ENCODE measurements at regions not wholly inside any gene's neighbourhood (a gene's known extent, or its start where the extent isn't known, plus 50 kb on each side); places are given as distances from the start of the nearest gene placed in this dataset.
"Not testable (repeated sequence)": the region's sequence is repeated elsewhere in the genome, so short reads cannot be mapped to it uniquely, and the experiment has no call there.

DNA sequence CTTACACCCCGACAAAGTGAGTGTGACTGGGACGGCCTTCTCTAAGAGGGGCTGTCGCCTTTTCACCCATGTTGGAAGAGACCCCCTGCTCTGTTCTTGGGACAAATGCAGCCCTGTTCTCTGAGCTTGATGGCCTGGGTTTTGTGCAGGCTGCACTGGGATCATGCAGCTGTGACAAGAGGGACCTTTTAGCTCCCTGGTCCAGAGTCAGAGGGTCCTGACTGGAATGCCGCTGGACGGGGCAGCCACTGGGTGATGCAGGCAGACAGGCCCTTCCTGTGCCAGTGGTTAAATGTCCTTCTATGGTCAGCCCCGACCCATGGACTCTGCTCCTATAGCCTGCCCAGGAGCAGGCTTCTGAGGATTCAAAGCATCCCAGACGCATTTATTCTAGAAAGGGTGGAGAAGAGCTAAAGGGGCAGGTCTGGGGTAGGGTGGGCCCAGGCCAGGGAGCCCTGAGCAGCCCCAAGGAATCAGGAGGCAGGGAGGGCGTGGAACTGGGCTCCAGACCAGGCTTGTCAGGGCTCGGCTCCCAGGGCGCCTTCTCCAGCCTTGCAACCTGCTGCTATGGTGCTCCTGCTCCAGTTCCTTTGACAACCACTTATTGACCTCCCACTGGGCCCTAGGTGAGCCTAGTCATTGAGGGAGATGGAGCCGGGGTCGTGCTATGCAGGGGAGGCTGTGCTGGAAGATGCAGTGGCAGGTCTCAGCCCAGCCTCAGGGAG is 277.9 kb upstream of the HS6ST1 start:
- no peaks in the 10 kb centered on the region for H3K36me3 Mint-ChIP-seq
- no peaks in the 10 kb centered on the region for H3K9me3 Mint-ChIP-seq
- no peak overlapping the region for H3K4me3 Mint-ChIP-seq
- H3K27me3 Mint-ChIP-seq, result no peaks in the 10 kb centered on the region
- no peak overlapping the region for H3K27ac Mint-ChIP-seq
- H3K4me1 Mint-ChIP-seq, result no peaks in the 10 kb centered on the region

DNA sequence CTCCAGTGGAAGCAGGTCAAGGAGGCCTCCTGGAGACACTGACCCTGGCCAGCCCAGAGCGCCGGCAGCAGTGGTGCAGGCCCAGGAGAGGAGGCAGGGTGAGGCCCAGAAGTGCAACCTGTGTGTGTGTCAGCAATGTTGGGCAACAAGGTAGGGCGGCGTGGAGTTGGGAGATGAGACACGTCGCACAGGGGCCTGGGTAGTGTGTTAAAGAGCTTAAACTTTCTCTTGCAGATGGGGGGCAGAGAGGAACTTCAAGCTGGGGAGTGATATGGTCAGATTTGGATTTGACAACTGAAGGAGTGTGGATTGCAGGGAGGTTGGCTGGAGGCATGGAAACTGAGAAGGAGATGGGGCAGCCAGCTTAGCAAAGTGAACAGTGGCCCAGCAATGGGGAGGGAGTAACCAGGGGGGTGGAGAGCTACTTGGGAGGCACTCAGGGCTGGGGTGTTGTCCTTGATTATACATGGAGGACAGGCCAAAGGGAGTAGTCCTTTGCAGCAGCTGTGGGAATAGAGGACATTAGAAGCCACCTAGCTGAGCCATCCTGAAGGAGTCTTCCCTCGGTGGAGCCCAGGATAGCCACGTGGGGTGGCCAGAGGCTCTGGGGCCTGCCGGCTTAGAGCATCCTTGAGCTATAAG is 278.6 kb upstream of the HS6ST1 start:
- Mint-ChIP-seq H3K36me3 (no peaks in the 10 kb centered on the region), H3K9me3 (no peaks in the 10 kb centered on the region), H3K27ac (no peak overlapping the region), H3K4me3 (no peak overlapping the region), H3K27me3 (no peaks in the 10 kb centered on the region), H3K4me1 (no peaks in the 10 kb centered on the region)

DNA sequence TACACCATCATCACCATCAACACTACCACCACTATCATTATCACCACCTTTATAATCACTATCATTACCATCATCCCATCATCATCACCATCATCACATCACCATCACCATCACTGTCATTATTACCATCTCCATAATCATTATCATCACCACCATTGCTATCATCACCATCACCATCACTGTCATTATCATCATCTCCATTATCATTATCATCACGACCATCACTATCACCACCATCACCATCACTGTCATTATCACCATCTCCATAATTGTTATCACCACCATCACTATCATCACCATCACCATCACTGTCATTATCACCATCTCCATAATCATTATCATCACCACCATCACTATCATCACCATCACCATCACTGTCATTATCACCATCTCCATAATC is 279.6 kb upstream of the HS6ST1 start:
- H3K9me3 Mint-ChIP-seq, H3K36me3 Mint-ChIP-seq, H3K4me3 Mint-ChIP-seq, H3K27ac Mint-ChIP-seq, H3K27me3 Mint-ChIP-seq, H3K4me1 Mint-ChIP-seq: not testable (repeated sequence)

DNA sequence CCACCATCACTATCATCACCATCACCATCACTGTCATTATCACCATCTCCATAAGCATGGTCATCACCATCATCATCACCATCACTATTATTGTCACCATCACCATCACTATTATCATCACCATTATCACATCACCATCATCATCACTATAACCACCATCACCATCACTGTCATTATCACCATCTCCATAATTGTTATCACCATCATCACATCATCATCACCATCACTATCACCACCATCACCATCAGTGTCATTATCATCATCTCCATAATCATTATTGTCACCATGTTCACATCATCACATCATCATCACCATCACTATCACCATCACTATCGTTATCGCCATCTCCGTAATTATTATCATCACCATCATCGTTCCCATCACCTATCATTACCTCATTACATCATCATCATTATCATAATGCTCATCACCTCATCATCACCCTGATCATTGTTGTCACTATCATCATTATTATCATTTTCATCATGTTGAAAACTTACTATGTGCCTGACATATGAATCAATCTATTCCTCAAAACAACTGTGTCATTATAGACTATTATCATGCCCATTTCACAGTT is 280.3 kb upstream of the HS6ST1 start:
- Mint-ChIP-seq H3K27me3 (no peaks in the 10 kb centered on the region), H3K36me3 (no peaks in the 10 kb centered on the region), H3K4me3 (no peak overlapping the region), H3K4me1 (no peaks in the 10 kb centered on the region), H3K27ac (no peak overlapping the region), H3K9me3 (no peaks in the 10 kb centered on the region)

DNA sequence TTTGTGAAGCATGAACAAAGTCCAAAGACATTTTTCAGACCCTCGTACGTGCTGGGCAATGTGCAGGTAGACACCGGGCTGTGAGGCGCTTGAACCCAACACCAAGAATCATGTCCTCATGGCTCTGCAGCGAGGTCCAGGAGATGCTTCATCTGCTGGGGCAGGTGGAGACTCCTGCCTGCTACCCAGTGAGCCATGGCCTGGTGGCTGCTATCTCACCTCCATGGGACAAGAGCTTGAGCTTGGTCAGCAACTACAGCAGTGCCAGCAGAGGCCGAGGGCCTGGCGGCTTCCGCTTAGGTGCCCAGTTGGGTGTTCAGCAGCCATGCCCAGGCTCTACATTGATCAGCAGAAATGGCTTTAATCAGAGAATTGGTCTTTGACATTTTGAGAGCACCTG is 281.0 kb upstream of the HS6ST1 start:
- Mint-ChIP-seq H3K4me3 (no peak overlapping the region), H3K9me3 (no peaks in the 10 kb centered on the region), H3K27me3 (no peaks in the 10 kb centered on the region), H3K27ac (no peak overlapping the region), H3K4me1 (no peaks in the 10 kb centered on the region), H3K36me3 (no peaks in the 10 kb centered on the region)

DNA sequence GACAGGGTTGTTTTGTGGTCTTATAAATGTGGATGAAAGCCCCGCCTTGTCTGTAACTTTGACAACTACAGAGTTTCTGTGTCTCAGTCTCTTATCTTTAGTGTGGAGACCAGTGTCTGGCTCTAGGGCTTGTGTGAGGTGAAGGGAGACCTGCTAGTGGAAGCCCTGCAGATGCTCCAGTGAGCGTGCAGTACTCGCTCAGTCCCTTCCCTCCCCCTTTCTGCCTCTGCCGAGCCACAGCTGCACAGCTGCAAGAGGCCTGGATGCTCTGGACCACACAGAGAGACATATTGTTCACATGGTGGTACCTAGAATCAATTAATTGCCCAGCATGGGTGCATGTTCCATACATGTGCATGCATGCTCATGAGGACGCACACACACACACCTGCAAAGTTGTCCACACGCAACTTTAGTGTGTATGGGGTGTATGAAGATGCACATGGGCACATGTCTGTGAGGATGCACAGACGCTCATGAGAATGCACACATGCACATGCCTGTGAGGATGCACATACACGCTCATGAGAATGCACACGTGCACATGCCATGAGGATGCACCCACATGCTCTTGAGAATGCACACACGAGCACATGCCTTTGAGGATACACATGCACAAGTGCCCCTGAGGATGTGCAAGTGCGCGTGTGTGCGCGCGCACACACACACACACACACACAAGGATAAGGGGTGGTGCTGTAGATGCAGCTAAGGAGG is 282.1 kb upstream of the HS6ST1 start:
- Mint-ChIP-seq H3K36me3 (no peaks in the 10 kb centered on the region), H3K27me3 (no peaks in the 10 kb centered on the region)

DNA sequence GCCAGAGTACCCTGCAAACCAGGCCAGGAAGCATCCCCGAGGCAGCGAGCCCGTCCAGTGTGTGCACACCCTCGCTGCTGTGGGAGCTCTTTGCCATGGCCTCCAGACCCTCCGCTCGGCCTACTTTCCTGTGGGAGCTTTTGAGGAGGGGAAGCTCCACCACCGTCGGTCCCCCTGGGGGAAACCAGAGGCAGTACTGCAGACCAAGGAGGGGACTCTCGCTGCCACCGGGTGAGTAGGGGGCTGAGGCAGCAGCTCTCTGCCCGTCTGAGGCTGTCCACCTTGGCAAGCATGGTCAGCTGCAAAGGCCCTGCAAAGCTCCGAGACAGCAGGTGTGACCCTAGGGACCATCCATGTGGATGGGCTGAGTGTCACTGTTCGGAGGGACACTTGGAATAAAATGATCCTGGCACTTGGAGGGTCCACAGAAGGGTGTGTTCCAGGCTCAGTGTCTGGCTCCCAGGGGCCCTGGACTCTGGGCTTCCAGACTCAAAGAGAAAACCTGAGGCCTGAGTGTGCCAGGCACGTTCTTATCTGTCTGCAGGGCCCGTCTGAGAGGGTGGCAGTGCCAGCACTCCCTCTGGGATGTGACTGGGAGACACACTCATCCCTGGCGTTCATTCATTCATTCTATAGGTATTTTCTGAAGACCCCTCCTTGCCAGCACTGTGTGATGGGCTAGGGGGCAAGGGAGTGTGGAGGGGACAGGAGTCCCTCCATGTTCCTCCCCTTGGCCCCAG is 282.8 kb upstream of the HS6ST1 start:
- no peaks in the 10 kb centered on the region for H3K4me1 Mint-ChIP-seq

More for the DNA sequence above, 282.1 kb upstream of the HS6ST1 start:
- no peak overlapping the region for H3K4me3 Mint-ChIP-seq
- H3K9me3 Mint-ChIP-seq, result no peaks in the 10 kb centered on the region
- H3K4me1 Mint-ChIP-seq, result no peaks in the 10 kb centered on the region
- H3K27ac Mint-ChIP-seq, result no peak overlapping the region

DNA sequence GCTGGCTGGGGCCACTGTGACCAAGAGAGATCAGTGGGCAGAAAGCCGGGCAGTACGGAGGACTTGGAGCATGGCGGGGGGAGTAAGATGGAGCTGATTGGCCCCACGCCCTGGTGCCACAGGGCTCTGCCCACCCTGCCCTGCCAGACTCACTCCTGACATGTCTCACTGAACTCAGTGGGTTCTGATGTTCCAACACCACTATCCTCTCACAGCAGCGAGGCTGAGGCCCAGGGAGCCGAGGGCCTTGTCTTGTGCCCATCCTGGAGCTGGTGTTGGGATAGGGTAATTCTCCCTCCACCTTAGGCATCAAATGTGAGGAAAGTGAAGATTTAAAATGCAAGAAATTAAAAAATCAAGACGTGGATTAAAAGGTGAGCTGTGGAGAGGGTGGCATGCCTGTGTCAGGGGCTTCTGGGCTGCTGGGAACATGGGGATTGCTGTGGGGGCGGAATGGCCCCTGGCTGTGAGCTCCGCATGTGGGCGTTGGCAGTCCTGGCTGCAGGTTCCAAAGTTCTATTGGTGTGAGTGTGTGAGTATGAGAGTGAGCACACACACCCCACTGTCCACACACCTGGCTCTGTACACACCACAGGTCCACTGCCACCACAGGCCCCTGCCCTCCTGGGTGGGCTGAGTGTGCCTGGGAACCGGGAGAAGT is 283.5 kb upstream of the HS6ST1 start:
- no peaks in the 10 kb centered on the region for H3K4me1 Mint-ChIP-seq
- H3K9me3 Mint-ChIP-seq, result no peaks in the 10 kb centered on the region
- no peaks in the 10 kb centered on the region for H3K36me3 Mint-ChIP-seq
- no peaks in the 10 kb centered on the region for H3K27me3 Mint-ChIP-seq
- H3K27ac Mint-ChIP-seq, result no peak overlapping the region
- no peak overlapping the region for H3K4me3 Mint-ChIP-seq

More for the DNA sequence above, 282.8 kb upstream of the HS6ST1 start:
- no peaks in the 10 kb centered on the region for H3K36me3 Mint-ChIP-seq
- no peaks in the 10 kb centered on the region for H3K9me3 Mint-ChIP-seq
- no peaks in the 10 kb centered on the region for H3K27me3 Mint-ChIP-seq
- H3K27ac Mint-ChIP-seq, result no peak overlapping the region
- no peak overlapping the region for H3K4me3 Mint-ChIP-seq

DNA sequence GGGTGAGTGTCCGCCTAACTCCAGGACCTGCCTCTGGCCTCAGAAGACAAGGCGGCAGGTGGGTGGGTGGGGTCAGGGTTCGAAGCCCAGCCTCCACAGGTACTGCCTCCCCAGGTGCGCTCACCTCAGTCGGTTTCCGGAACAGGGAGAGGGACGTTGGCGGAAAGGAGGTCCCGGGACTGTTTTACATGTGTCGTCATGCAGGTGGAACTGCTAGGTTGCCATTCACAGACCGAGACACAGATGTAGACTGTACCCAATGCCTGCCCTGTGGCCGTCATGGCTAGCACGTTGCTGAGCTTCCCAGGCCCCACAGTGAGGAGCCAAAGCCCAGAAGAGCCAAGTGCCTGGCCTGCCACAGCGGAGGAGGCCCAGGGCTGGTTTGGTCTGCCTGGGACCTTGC is 284.0 kb upstream of the HS6ST1 start:
- H3K4me1 Mint-ChIP-seq, result no peaks in the 10 kb centered on the region
- no peaks in the 10 kb centered on the region for H3K9me3 Mint-ChIP-seq
- no peak overlapping the region for H3K27ac Mint-ChIP-seq
- no peaks in the 10 kb centered on the region for H3K27me3 Mint-ChIP-seq
- no peak overlapping the region for H3K4me3 Mint-ChIP-seq
- H3K36me3 Mint-ChIP-seq, result no peaks in the 10 kb centered on the region

DNA sequence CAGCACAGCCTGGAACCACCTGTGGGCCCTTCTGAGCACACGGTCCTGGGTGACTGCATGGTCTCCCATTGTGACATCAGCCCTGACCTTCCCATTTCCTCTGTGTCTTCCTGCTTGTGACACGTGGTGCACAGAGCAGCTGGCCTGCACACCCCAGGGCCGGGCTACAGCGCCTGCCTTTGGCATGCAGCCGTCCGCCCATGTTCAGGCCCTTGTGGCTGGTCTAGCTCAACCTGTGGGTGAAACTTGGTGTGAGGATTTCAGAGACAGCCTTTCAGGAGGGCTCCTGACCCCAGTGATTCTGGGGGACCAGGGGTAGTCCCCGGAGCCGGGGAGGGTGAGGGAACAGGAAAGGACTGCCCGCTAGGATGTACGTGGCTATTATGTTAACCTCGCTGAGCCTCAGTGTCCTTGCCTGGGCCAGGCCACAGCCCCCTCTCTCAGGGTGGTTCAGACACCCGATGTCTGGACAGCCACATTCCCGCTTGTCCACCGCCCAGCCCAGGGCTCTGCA is 284.8 kb upstream of the HS6ST1 start:
- no peaks in the 10 kb centered on the region for H3K27me3 Mint-ChIP-seq
- no peaks in the 10 kb centered on the region for H3K36me3 Mint-ChIP-seq
- no peak overlapping the region for H3K27ac Mint-ChIP-seq
- no peak overlapping the region for H3K4me3 Mint-ChIP-seq
- no peaks in the 10 kb centered on the region for H3K9me3 Mint-ChIP-seq
- H3K4me1 Mint-ChIP-seq, result no peaks in the 10 kb centered on the region

DNA sequence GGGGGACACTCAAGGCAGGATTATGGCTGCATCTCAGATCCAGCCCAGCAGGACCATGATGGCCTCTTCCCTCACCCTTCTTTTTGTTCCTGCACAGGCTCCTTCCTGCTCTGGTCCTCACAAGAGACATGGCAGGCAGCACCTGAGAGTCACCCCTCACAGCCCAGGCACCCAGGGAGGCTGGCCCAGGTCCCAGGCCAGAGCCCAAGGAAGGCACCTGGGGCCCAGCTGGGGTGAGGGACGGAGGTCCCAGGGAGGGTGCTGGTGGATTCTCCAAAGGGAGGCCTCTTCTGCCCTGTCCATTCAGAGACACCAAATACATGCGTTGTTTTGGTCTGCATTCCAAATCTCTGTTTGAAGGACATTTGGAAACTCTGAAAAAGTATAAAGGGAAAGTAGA is 285.4 kb upstream of the HS6ST1 start:
- Mint-ChIP-seq H3K27ac (no peak overlapping the region), H3K36me3 (no peaks in the 10 kb centered on the region), H3K9me3 (no peaks in the 10 kb centered on the region), H3K4me1 (no peaks in the 10 kb centered on the region), H3K4me3 (no peak overlapping the region), H3K27me3 (no peaks in the 10 kb centered on the region)

DNA sequence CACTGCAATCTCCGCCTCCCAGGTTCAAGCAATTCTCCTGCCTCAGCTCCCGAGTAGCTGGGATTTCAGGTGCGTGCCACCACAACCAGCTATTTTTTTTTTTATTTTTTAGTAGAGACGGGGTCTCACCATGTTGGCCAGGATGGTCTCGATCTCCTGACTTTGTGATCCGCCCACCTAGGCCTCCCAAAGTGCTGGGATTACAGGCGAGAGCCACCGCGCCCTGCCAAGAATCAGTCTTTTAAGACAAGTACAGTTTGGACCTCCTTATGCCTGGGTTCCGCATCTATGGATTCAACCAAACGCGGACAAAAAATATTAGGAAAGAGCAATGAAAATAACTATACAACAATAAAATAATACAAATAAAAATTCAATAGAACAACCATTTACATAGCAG is 285.9 kb upstream of the HS6ST1 start:
- H3K9me3 Mint-ChIP-seq, H3K4me1 Mint-ChIP-seq, H3K36me3 Mint-ChIP-seq, H3K27me3 Mint-ChIP-seq, H3K27ac Mint-ChIP-seq, H3K4me3 Mint-ChIP-seq: not testable (repeated sequence)

DNA sequence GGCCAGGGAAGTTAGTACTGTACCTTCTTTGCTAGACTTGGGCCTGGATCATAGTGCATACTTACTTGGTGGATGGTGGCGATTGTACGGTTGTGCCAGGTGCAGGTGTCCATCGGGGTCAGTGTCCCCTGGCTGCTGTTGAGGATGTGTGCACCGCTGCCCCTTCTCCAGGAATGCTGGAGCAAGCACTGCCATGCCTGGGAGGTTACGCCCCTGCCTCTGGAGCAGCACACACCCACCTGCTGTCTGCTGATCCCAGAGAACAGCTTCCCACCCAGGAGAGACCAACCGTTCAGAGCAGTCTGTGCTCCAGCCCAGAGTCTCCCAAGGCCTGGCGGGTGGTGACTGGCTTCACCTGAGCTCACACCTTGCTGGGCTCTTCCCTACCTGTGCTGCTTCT is 286.8 kb upstream of the HS6ST1 start:
- H3K27ac Mint-ChIP-seq, result no peak overlapping the region
- no peaks in the 10 kb centered on the region for H3K4me1 Mint-ChIP-seq
- no peak overlapping the region for H3K4me3 Mint-ChIP-seq
- no peaks in the 10 kb centered on the region for H3K9me3 Mint-ChIP-seq
- H3K36me3 Mint-ChIP-seq, result no peaks in the 10 kb centered on the region
- no peaks in the 10 kb centered on the region for H3K27me3 Mint-ChIP-seq

DNA sequence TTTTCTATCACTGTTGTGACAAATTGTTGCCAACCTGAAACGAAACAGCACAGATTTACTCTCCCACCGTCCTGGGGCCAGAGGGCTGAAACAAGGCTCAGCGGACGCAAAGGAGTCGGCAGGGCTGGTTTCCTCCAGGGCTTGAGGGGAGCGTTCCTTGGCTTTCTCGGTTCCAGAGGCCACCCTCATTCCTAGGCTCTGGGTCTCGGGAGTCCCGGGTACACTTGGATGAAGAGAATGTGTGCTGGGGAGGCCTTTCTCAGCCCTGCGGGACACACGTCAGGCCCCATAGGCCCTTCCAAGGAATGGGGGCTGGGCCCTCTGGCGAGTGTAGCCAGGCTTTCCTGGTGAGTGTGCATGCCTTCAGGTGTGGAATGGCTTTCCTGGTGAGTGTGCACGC is 287.3 kb upstream of the HS6ST1 start:
- Mint-ChIP-seq H3K4me3 (no peak overlapping the region), H3K27ac (no peak overlapping the region), H3K9me3 (no peaks in the 10 kb centered on the region), H3K36me3 (no peaks in the 10 kb centered on the region), H3K27me3 (no peaks in the 10 kb centered on the region), H3K4me1 (no peaks in the 10 kb centered on the region)

DNA sequence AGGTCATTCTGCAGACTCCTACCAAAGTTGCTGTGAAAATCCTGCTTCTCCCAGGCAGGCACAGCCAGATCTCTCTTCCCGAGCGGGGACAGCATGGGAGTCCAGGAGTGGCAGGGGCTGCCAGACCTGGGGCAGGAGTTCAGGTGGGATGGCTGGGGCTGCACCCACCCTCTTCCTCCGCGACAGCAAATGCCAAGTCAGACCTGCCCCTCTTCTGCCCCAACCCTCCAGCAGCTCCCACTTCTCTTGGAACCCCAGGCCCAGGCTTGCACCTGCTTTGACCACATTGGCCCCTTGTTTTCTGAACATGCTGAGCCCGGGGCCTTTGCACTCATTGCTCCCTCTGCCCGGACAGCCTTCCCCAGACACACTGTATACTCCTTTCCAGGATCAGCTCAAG is 288.2 kb upstream of the HS6ST1 start:
- H3K27me3 Mint-ChIP-seq, result no peaks in the 10 kb centered on the region

More for the DNA sequence above, 288.2 kb upstream of the HS6ST1 start:
- Mint-ChIP-seq H3K36me3 (no peaks in the 10 kb centered on the region), H3K4me3 (no peak overlapping the region), H3K4me1 (no peaks in the 10 kb centered on the region), H3K27ac (no peak overlapping the region), H3K9me3 (no peaks in the 10 kb centered on the region)

Measured in activated naive CD4-positive, alpha-beta T cell treated with anti-CD3 and anti-CD28 coated beads, Interleukin-2, amount 50 U/mL, for 24 hours (primary cell).